Muscle layer of duodenum (tissue), 2 donors: ENCODE measurements at regions not wholly inside any gene's neighbourhood (a gene's known extent, or its start where the extent isn't known, plus 50 kb on each side); places are given as distances from the start of the nearest gene placed in this dataset.

Source experiments
- H3K27ac ChIP-seq: one replicate; pipeline ENCODE4 v1.7.0; 2013; ENCODE audit warnings: mild to moderate bottlenecking, low read length
- H3K27me3 ChIP-seq: one replicate; pipeline ENCODE4 v1.7.0; 2013; ENCODE audit warnings: low read depth, mild to moderate bottlenecking, control low read depth, low read length
- H3K36me3 ChIP-seq, 2 donors: one replicate each; pipeline ENCODE4 v1.7.0; 2013; ENCODE audit warnings: low read length in 2 of 2, control low read depth in 1 of 2, mild to moderate bottlenecking in 1 of 2; ENCODE audit not compliant: insufficient read depth in 2 of 2, control insufficient read depth in 1 of 2
- H3K4me1 ChIP-seq, 2 donors: one replicate each; pipeline ENCODE4 v1.7.0; 2013; ENCODE audit warnings: low read length in 2 of 2, mild to moderate bottlenecking in 2 of 2, control low read depth in 1 of 2, moderate library complexity in 1 of 2; ENCODE audit not compliant: insufficient read depth in 2 of 2, control insufficient read depth in 1 of 2
- H3K4me3 ChIP-seq, 2 donors: one replicate each; pipeline ENCODE4 v1.7.0; 2013; ENCODE audit warnings: low read length in 2 of 2, low read depth in 1 of 2, mild to moderate bottlenecking in 1 of 2
- H3K9me3 ChIP-seq, 2 donors: one replicate each; pipeline ENCODE4 v1.7.0; 2013; ENCODE audit warnings: low read length in 2 of 2, control low read depth in 1 of 2, mild to moderate bottlenecking in 1 of 2; ENCODE audit not compliant: control insufficient read depth in 1 of 2
- donor health status: healthy.

DNA sequence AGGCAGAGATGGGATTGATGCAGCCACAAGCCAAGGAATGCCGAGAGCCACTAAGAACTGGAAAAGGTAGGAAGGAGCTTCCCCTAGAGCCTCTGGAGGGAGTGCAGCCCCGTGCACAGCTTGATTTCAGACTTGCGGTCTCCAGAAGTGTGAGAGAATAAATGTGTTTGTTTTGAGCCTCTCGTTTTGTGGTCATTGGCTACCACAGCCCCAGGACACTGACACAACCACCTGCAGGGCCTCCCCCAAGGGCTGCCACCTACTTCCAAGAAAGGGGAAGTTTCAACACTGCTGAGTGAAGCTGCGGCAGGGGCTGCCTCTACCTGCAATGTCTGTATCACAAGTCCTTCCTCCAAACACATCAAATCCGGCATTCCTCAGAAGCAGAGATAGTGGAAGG lies 346.9 kb downstream of the C16orf95 start:
- peaks cover 0 to 8% of the 10 kb centered on the region in 2 donors for H3K9me3 ChIP-seq

DNA sequence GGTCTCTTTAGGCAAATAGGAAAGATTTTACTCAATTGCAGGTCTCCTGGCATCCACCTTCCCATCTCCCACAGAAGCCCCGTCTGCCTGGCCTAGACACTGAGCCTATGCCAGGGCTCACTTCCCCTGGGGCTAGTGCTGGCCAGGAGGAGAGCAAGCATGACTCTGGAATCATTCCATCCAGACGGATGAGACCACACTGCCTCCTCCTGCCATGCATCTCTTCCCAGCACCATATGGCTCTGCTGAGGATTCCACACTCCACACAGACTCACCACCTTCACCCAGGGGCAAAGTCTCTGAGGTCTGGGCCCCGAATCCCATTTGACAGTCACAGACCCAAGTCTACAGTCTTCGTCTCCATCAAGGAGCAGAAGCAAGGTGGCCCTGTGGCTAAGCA lies 346.5 kb downstream of the C16orf95 start:
- Histone ChIP-seq H3K36me3 (no peaks in the 10 kb centered on the region), H3K4me3 (no peak overlapping the region), H3K4me1 (no peaks in the 10 kb centered on the region), H3K27me3 (no peaks in the 10 kb centered on the region), H3K9me3 (peaks cover 0 to 8% of the 10 kb centered on the region in 2 donors), H3K27ac (no peak overlapping the region)

More for the DNA sequence above, 346.9 kb downstream of the C16orf95 start:
- Histone ChIP-seq H3K4me1 (no peaks in the 10 kb centered on the region), H3K4me3 (no peak overlapping the region), H3K27me3 (no peaks in the 10 kb centered on the region), H3K36me3 (no peaks in the 10 kb centered on the region), H3K27ac (no peak overlapping the region)

DNA sequence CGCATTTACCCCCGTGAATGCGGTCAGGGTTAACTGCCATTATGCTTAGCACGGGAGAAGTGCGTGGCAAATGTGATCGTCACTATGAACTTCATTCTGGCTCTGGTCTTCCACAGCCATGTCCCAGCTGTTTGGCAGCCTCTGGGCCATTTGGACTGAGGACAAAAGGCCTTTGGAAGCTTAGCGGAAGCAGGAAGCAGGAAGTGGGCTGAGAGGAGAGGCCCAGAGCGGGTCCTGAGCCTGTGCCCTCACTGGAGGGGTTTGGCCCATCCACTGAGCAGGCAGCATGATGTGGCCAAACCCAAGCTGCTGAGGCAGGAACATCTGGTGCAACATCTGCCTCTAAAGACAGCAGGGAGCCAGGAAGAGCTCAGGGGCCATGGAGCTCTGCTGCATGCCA lies 345.9 kb downstream of the C16orf95 start:
- Histone ChIP-seq H3K36me3 (no peaks in the 10 kb centered on the region), H3K4me3 (no peak overlapping the region)

DNA sequence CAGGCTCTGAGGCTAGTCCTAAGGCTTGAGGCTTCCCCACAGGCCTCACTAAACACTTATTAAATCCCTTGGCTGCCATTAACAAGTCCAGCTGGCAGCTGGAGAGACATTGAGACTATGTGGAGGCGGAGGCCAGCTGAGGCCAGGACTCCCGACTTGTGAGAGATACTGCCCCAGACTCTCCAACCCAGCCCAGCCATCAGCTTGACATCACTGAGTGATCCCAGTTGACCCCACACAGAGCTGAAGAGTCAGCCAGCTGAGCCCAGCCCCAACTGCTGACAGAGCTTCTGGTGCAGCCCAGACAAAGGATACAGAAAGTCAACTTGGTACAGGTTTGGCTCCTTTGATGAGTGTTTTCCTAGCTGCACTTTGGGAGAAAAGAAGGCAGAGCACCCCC lies 343.1 kb downstream of the C16orf95 start:
- Histone ChIP-seq H3K27me3 (no peaks in the 10 kb centered on the region), H3K4me3 (no peak overlapping the region), H3K4me1 (no peaks in the 10 kb centered on the region), H3K9me3 (peaks cover 0 to 8% of the 10 kb centered on the region in 2 donors), H3K27ac (no peak overlapping the region), H3K36me3 (no peaks in the 10 kb centered on the region)

More for the DNA sequence above, 345.9 kb downstream of the C16orf95 start:
- no peak overlapping the region for H3K27ac ChIP-seq
- peaks cover 0 to 8% of the 10 kb centered on the region in 2 donors for H3K9me3 ChIP-seq
- H3K27me3 ChIP-seq = no peaks in the 10 kb centered on the region
- H3K4me1 ChIP-seq = no peaks in the 10 kb centered on the region

DNA sequence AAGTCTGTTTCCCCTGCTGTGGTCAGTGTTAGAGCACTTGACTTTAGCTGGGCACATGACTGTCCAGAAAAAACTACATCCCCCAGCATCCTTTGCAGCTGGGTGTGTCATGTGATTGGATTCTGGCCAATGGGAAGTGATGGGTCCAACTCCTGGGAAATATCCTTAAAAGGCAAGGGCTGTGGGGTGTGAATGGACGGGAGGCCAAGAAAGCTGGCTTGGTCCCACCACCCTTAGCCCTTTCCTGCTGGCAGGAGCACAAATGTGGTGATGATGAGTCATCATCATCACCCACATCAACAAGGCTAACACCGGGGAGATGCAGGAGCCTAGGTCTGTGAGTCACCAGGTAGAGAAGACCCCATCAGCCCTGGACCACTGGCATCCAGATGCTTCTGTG lies 341.7 kb downstream of the C16orf95 start:
- no peaks in the 10 kb centered on the region for H3K27me3 ChIP-seq
- no peaks in the 10 kb centered on the region for H3K4me1 ChIP-seq
- H3K4me3 ChIP-seq = no peak overlapping the region
- H3K9me3 ChIP-seq = peaks cover 0 to 4% of the 10 kb centered on the region in 2 donors
- H3K27ac ChIP-seq = no peak overlapping the region
- no peaks in the 10 kb centered on the region for H3K36me3 ChIP-seq

DNA sequence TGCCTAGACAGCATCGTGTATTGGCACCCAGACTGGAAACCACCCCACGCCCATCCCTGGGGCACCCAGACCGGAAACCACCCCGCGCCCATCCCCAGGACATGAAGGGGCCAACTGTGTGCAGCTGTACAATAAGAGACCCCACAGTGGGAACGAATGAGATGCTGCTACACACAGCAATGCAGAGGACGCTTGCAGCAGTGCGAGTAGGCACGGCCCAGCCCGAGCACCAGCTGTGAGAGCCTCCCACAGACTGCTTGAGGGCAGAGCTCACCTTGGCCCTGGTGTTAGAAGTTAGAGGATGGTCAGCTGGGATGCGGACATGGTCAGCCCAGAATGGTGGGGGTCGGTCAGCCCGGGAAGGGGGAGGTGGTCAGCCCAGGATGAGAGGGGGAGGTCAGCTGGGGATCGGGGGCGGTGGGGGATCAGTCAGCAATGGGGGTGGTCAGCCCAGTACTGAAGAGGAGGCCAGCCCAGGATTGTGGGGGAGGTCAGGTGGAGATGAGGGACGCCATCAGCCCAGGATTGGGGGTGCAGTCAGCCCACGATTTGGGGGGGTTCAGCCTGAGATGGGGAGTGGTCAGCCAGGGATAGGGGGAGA lies 340.0 kb downstream of the C16orf95 start:
- H3K4me1 ChIP-seq = no peaks in the 10 kb centered on the region
- no peaks in the 10 kb centered on the region for H3K27me3 ChIP-seq
- H3K27ac ChIP-seq = no peak overlapping the region
- peaks cover 0 to 4% of the 10 kb centered on the region in 2 donors for H3K9me3 ChIP-seq
- no peaks in the 10 kb centered on the region for H3K36me3 ChIP-seq
- no peak overlapping the region for H3K4me3 ChIP-seq

DNA sequence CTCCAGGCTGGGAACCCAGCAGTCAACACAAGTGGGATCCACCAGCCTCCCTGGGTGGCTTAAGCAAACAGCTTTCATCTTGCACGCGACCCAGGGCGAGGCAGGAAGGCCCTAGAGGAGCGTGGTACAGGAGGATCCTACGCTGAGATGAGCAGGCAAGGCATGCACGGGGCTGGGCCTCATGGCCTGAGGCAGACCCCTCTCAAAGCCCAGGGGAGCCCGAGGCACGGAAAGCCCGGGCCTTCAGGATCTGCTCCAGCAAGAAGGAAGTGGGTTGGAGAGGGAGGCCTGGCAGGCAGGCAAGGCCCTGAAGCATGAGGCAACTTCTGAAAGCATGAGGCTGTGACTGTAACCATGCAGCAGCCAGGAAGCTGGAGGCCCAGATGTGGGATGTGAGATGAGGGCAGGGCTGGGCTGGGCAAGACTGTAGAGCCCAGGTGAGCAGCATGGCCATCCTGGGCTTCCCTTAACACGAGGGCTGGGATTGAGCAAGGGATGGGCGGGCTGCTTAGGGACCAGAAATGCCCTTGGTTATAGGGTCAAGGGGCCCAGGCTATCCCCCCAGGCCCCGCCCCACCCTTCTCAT lies 338.7 kb downstream of the C16orf95 start:
- Histone ChIP-seq H3K4me1 (no peaks in the 10 kb centered on the region), H3K9me3 (peaks cover 0 to 4% of the 10 kb centered on the region in 2 donors), H3K27me3 (no peaks in the 10 kb centered on the region), H3K4me3 (no peak overlapping the region), H3K36me3 (no peaks in the 10 kb centered on the region), H3K27ac (no peak overlapping the region)

DNA sequence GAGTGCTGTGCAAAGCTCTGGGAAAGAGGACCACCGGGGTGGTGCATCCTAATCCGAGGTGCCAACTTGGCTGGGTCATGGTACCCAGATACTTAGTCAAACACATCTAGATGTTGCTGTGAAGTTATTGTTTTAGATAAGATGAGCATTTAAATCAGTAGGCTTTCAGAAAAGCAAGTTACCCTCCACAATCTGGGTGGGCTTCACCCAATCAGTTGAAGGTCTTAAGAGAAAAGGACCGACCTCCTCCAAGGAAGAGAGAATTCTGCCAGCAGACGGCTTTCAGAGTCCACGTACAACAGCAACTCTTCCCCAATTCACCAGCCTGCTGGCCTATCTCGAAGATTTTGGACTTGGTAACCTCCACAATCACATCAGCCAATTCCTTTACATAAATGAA lies 338.1 kb downstream of the C16orf95 start:
- no peaks in the 10 kb centered on the region for H3K27me3 ChIP-seq
- H3K4me3 ChIP-seq = no peak overlapping the region
- H3K4me1 ChIP-seq = no peaks in the 10 kb centered on the region
- peaks cover 0 to under 1% of the 10 kb centered on the region in 2 donors for H3K9me3 ChIP-seq
- H3K36me3 ChIP-seq = no peaks in the 10 kb centered on the region
- no peak overlapping the region for H3K27ac ChIP-seq

DNA sequence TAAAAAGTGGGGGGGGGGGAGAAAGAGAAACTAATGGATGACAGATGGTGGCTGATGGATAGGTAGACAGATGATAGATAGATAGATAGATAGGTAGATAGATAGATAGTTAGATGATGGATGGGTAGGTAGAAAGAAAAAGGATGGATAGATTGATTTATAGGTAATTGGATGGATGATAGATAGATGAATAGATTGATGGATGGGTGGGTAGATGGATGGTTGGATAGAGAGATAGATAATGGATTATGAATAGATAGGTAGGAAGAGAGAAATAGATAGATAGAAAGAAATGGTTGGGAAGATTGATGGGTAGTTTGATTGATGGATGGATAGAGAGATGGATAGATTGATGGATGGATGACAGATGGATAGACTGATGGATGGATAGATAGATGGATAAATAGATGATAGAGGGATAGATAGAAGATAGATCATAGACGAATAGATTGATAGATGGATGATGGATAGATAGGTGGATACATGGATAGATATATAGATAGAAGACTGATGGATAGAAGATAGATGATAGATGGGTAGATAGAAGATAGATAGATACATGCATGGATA lies 337.1 kb downstream of the C16orf95 start:
- Histone ChIP-seq H3K9me3 (no peaks in the 10 kb centered on the region), H3K27ac (no peak overlapping the region)

DNA sequence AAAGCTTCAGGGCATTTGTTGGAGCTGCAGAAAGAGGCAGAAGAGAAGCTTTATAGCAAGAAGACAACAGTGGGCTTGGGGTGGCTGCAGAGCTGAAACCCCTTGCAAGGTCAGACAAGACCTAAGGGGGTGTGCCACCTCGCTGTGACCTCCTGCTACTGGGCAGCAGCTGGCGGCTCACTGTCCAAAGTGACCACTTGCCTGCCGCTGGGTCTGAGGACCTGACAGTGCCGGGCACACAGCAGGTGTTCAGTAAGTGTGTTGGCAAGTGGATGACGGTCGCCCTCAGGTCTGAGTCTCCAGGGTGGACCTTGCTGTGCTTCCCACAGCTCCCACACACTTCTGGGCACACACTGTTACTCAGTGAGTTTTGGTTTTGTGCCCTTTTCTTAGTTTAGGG lies 336.5 kb downstream of the C16orf95 start:
- Histone ChIP-seq H3K4me3 (no peak overlapping the region), H3K27ac (no peak overlapping the region), H3K36me3 (no peaks in the 10 kb centered on the region), H3K27me3 (no peaks in the 10 kb centered on the region), H3K4me1 (peaks cover 0 to 8% of the 10 kb centered on the region in 2 donors), H3K9me3 (no peaks in the 10 kb centered on the region)

More for the DNA sequence above, 337.1 kb downstream of the C16orf95 start:
- Histone ChIP-seq H3K4me1 (peaks cover 0 to 5% of the 10 kb centered on the region in 2 donors), H3K4me3 (no peak overlapping the region), H3K36me3 (no peaks in the 10 kb centered on the region), H3K27me3 (no peaks in the 10 kb centered on the region)

DNA sequence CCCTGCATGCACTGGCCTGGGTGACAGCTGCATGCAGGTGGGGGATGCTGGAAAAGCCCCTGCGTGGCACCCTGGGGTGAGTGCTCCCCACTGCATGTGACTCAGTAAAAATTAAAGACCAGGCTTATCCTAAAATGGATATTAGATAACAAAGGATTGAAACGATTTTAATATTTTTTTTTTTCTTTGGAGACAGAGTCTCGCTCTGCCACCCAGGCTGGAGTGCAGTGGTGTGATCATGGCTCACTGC lies 334.9 kb downstream of the C16orf95 start:
- peaks cover 0 to 8% of the 10 kb centered on the region in 2 donors for H3K4me1 ChIP-seq
- no peaks in the 10 kb centered on the region for H3K9me3 ChIP-seq
- H3K36me3 ChIP-seq = no peaks in the 10 kb centered on the region
- no peaks in the 10 kb centered on the region for H3K27me3 ChIP-seq
- no peak overlapping the region for H3K4me3 ChIP-seq
- H3K27ac ChIP-seq = no peak overlapping the region

DNA sequence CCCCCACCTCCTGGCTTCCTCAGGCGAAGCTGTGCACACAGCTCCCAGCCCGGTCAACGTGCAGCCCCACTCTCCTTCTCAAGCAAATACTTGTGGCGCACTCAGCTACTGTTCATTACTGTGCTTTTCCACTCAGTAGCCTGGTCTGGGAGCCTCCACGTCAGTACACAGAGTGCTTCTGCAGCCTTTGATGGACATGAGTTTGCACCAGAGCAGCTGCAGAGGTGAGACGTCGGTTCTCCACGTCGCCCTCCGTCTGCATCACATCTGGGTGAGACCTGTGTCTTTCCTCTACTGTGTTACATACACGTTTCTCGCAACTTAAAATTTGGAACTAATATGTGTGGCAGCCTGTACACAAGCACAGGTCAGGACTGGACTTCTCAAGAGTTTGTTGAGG lies 334.3 kb downstream of the C16orf95 start:
- Histone ChIP-seq H3K36me3 (no peaks in the 10 kb centered on the region), H3K4me3 (no peak overlapping the region), H3K27ac (no peak overlapping the region), H3K27me3 (no peaks in the 10 kb centered on the region), H3K4me1 (peaks cover 0 to 8% of the 10 kb centered on the region in 2 donors), H3K9me3 (no peaks in the 10 kb centered on the region)
